ENCODE measurements at regions not wholly inside any gene's neighbourhood (a gene's known extent, or its start where the extent isn't known, plus 50 kb on each side); places are given as distances from the start of the nearest gene placed in this dataset.

GRCh38 chr2:206379886-206380285 lies 63.4 kb upstream of the ADAM23 start:
- Mint-ChIP-seq H3K27me3 (peaks cover 10% of the 10 kb centered on the region), H3K9me3 (peaks cover 15% of the 10 kb centered on the region), H3K36me3 (ENCODE audit: low read depth) (peaks cover 2% of the 10 kb centered on the region), H3K4me3 (no peak overlapping the region), H3K27ac (no peak overlapping the region), H3K4me1 (ENCODE audit: low read depth) (no peaks in the 10 kb centered on the region)
- DNase-seq: no peak
- POLR2A ChIA-PET: no interaction called here
- no peak for ATAC-seq
- no peak for TF ChIP-seq CTCF (IDR thresholded peaks at IDR 0.05)
- CTCF ChIA-PET: no interaction called here
- intact Hi-C loops (cut with micrococcal nuclease): no loop called here

GRCh38 chr2:206381881-206382280 lies 61.5 kb upstream of the ADAM23 start:
- TF ChIP-seq CTCF (IDR thresholded peaks at IDR 0.05): no peak
- Mint-ChIP-seq H3K4me1 (ENCODE audit: low read depth) (no peaks in the 10 kb centered on the region), H3K4me3 (no peak overlapping the region), H3K36me3 (ENCODE audit: low read depth) (no peaks in the 10 kb centered on the region), H3K9me3 (peaks cover 3% of the 10 kb centered on the region), H3K27me3 (peaks cover 9% of the 10 kb centered on the region), H3K27ac (no peak overlapping the region)
- DNase-seq (no peak), ATAC-seq (no peak)
- ChIA-PET POLR2A (interaction anchor here (0.6 kb wide), 1 partner anchor 30 kb away, joined by 3 read pairs; no protein-coding TSS in a partner anchor), CTCF (no interaction called here)
- intact Hi-C loops (cut with micrococcal nuclease): no loop called here

GRCh38 chr2:206383669-206384068 lies 59.7 kb upstream of the ADAM23 start:
- ATAC-seq (no peak), DNase-seq (no peak)
- no peaks in the 10 kb centered on the region for H3K4me1 Mint-ChIP-seq (ENCODE audit: low read depth)
- H3K36me3 Mint-ChIP-seq (ENCODE audit: low read depth): no peaks in the 10 kb centered on the region
- no peak for TF ChIP-seq CTCF (IDR thresholded peaks at IDR 0.05)
- H3K4me3 Mint-ChIP-seq: no peak overlapping the region
- peaks cover 3% of the 10 kb centered on the region for H3K9me3 Mint-ChIP-seq
- ChIA-PET POLR2A (no interaction called here), CTCF (no interaction called here)
- peaks cover 8% of the 10 kb centered on the region for H3K27me3 Mint-ChIP-seq
- intact Hi-C loops (cut with micrococcal nuclease): no loop called here
- H3K27ac Mint-ChIP-seq: no peak overlapping the region

- DNase-seq (no peak), ATAC-seq (no peak)
- H3K27ac Mint-ChIP-seq: no peak overlapping the region
- no peak for TF ChIP-seq CTCF (IDR thresholded peaks at IDR 0.05)
- no peak overlapping the region for H3K4me3 Mint-ChIP-seq
- peaks cover 3% of the 10 kb centered on the region for H3K9me3 Mint-ChIP-seq
- intact Hi-C loops (cut with micrococcal nuclease): no loop called here
- ChIA-PET POLR2A (no interaction called here), CTCF (no interaction called here)
- no peaks in the 10 kb centered on the region for H3K36me3 Mint-ChIP-seq (ENCODE audit: low read depth)
- peaks cover 2% of the 10 kb centered on the region for H3K27me3 Mint-ChIP-seq
- H3K4me1 Mint-ChIP-seq (ENCODE audit: low read depth): no peaks in the 10 kb centered on the region
These were observed 55.5 kb upstream of the ADAM23 start for GRCh38 chr2:206387808-206388207.

- CTCF ChIA-PET: no interaction called here
- no peak for TF ChIP-seq CTCF (IDR thresholded peaks at IDR 0.05)
These were observed 54.6 kb upstream of the ADAM23 start for GRCh38 chr2:206388698-206389097.

More at GRCh38 chr2:206388698-206389097, 54.6 kb upstream of the ADAM23 start:
- DNase-seq: no peak
- H3K4me1 Mint-ChIP-seq (ENCODE audit: low read depth): no peaks in the 10 kb centered on the region
- POLR2A ChIA-PET: no interaction called here
- no peaks in the 10 kb centered on the region for H3K36me3 Mint-ChIP-seq (ENCODE audit: low read depth)
- peaks cover 4% of the 10 kb centered on the region for H3K9me3 Mint-ChIP-seq
- H3K27ac Mint-ChIP-seq: no peak overlapping the region
- ATAC-seq: no peak
- intact Hi-C loops (cut with micrococcal nuclease): no loop called here
- H3K27me3 Mint-ChIP-seq: peaks cover 2% of the 10 kb centered on the region
- H3K4me3 Mint-ChIP-seq: no peak overlapping the region

Measured in activated CD8-positive, alpha-beta T cell treated with anti-CD3 and anti-CD28 coated beads for 36 hours (primary cell).